ENCODE measurements at regions not wholly inside any gene's neighbourhood (a gene's known extent, or its start where the extent isn't known, plus 50 kb on each side); places are given as distances from the start of the nearest gene placed in this dataset.
"Not testable (repeated sequence)": the region's sequence is repeated elsewhere in the genome, so short reads cannot be mapped to it uniquely, and the experiment has no call there.

GRCh38 chr16:21361045-21361444, 83.0 kb upstream of the CRYM start:
- not testable (repeated sequence) for TF ChIP-seq EZH2 (IDR thresholded peaks at IDR 0.05; ENCODE audit: borderline replicate concordance, insufficient read depth, low read depth, low read length, poor library complexity, severe bottlenecking); CTCF (IDR thresholded peaks at IDR 0.05)
